HG02840 (cell line): ENCODE measurements at regions not wholly inside any gene's neighbourhood (a gene's known extent, or its start where the extent isn't known, plus 50 kb on each side); places are given as distances from the start of the nearest gene placed in this dataset.

Source experiments
- ATAC-seq: cut with Tn5 transposase; IDR thresholded peaks from one replicate; pipeline ENCODE4 v1.9.1; 2021; ENCODE audit warnings: mild to moderate bottlenecking, moderate library complexity, moderate number of reproducible peaks; ENCODE audit not compliant: unreplicated experiment, low FRiP score

- ATAC-seq, result no peak
These were observed 517.8 kb upstream of the PAPPA start for GRCh38 chr9:115635680-115636383.

- no peak for ATAC-seq
These were observed 517.0 kb upstream of the PAPPA start for GRCh38 chr9:115636596-115636995.

- no peak for ATAC-seq
These were observed 515.9 kb upstream of the PAPPA start for GRCh38 chr9:115637661-115638060.

DNA sequence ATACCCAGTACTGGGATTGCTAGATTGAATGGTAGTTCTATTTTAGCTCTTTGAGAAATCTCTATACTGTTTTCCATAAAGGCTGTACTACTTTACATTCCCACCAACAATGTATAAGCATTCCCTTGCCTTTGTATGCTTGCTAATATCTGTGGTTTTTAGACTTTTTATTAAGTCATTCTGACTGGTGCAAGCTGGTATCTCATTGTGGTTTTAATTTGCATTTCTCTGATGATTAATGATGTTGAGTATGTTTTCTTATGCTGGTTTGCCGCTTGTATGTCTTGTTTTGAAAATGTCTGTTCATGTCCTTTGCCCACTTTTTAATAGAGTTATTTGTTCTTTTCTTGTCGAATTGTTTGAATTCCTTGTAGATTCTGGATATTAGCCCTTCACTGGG is 512.7 kb upstream of the PAPPA start:
- no peak for ATAC-seq

DNA sequence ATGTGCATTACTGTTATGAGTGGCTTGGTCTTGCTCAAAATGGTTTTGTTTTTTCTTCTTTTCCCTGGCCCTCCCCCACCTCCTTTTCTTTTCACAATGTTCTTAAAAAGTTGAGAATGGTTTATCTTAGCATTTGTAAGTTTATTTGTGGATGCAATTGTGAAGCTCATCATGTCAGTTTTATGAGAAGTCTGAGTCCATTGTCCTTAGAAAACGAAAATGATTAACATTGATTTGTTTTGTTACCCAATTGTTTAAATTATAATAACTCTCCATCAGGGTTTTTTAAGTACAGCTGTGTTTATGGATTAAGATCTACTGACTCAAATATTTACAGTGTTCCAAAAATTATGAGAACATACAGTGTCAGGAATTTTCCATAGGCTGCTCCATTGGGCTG is 511.3 kb upstream of the PAPPA start:
- no peak for ATAC-seq

DNA sequence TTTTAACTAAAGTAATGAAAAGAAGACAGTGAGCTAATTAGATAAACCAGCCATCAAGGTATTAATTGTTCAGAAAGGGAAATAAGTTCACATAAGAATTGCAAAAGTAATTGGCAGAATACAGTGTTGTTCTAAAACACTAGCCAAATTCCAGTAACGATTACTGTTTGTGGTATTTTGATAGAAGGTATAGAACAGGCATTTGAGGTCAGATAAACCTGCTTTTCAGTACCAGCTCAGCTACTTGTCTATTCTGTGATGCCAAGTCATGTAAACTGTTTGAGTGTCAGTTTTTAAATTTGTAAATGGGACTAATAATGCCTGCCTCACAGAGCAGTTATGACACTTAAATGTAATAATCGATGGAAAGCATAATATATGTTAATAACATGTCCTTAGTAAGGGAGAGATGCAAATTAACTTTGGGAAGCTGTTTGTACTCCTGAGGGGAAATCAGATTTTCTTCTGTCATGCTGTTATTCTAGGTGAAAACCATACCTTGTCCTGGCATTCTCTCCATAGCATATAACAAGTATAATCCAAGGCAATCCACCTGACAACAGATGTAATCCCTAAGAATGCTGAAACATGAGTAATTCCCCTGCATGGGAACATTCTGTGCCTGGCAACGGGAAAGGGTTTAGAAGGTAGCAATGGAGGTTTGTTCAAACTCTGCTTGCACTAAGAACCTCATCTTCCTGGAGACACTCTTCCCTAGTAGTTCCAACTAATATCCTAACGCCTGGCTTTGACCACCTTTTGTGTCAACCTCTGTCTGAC is 509.5 kb upstream of the PAPPA start:
- ATAC-seq, result no peak

- ATAC-seq, result no peak
These were observed 503.6 kb upstream of the PAPPA start for GRCh38 chr9:115649991-115650472.

GRCh38 chr9:115650768-115651167 is 502.8 kb upstream of the PAPPA start:
- ATAC-seq, result no peak

DNA sequence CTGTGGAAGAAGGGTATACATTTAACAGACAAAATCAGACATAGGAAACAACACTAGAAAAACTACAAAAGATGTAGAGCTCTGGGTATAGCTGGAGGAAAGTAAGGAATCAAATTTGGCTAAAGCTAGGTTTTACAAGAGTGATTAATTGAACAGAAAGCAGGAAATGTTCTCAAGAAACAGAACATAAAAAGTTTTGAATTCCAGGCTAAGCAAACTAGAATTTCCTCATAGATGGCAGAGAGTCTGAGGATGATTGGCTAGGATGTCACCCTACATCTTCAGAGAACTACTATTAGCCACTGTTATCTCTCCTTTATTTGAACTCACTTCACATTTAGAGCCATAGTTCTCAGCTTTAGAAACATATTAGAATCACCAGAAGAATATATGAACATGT is 502.1 kb upstream of the PAPPA start:
- no peak for ATAC-seq

GRCh38 chr9:115653171-115653606 is 500.4 kb upstream of the PAPPA start:
- ATAC-seq, result no peak

DNA sequence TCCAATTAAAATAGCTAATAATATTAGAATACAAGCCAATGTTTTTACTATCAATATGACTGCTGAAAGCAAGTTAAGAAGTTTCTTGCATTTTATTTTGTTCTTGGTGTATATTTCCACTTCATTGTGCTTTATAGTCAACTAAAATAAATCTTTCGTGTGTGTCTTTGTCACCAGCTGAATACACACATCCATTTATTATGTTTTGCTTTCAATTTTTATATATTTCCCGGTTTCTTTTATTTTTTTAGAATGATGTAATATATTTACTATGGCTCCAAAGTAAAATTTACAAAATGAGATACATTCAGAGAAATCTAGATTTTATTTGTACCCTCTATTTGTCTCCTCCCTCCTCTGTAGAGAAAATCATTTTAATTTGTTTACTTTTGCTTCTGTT is 495.9 kb upstream of the PAPPA start:
- no peak for ATAC-seq

- no peak for ATAC-seq
These were observed 488.1 kb upstream of the PAPPA start for GRCh38 chr9:115665519-115665918.

GRCh38 chr9:115668521-115668920 is 485.1 kb upstream of the PAPPA start:
- ATAC-seq, result no peak

GRCh38 chr9:115671236-115671962 is 482.2 kb upstream of the PAPPA start:
- no peak for ATAC-seq

- no peak for ATAC-seq
These were observed 481.7 kb upstream of the PAPPA start for GRCh38 chr9:115671963-115672305.

DNA sequence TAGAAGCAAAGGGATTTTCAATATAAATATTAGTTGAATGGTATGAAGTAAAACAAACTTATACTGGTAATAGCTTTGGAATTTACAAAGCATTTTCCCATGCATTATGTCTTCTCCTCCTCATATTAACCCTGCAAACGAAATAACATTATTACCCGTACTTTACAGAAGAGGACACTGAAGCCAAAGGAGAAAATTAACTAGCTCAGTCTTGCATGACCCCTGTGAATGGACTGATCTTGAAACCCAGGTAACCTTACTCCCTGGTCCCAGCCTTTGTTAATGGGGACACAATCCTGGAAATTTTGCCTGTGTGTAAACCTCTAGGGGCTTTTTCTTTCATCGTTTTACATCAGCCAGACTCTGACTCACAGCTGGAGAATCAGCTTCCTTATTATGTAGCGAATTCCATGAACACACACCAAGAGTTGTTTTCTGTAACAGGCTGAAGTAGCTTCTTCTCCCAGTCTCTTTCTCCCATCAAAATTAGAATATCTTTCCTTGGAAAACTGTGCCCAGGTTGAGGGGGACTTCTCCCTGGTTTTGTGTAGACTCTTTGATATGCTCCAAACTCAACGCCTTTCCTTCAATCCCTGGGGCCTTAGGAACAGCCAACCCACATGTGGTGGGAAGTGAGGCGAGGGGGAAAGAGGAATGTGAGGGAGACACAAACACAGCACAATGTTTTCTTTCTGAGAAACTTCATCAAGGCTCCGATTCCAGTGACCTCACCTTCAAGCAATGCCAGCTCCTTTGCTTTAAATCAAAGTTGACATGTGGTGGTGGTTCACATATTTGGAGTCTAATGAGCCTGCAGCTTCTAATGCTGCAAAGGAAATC is 480.9 kb upstream of the PAPPA start:
- no peak for ATAC-seq

DNA sequence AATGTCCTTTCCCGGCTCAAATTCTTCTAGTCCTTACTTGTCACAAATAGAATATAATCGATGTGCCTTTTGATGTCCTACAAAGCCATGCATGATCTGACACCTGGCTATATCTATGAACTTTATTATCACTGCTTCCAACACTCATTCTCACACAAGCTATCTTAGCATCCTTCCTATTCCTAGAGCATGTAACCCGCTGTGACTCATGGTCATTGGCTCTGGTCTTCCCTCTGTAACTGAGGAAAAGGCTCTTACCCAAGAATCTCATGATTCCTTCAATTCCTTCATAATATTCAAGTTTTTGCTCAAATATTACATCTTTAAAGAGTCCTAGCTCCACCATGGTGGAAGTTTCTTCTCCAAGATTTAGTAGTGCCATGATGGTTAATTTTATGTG is 480.0 kb upstream of the PAPPA start:
- ATAC-seq, result no peak

DNA sequence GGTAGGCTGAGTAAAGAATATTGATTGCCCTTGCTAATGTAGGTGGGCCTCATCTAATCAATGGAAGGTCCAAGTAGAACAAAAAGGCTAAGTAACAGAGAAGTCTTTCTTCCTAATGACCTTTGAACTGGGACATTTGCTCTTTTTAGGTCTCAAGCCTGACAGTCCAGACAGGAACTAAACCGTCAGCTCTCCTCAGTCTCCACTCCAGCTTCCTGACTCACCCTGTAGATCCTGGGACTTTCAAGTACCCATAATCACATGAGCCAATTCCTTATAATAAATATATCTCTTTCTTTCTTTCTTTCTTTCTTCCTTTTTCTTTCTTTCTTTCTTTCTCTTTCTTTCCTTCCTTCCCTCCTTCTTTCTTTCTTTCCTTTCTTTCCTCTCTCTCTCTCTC is 479.5 kb upstream of the PAPPA start:
- no peak for ATAC-seq

- ATAC-seq, result no peak
These were observed 477.8 kb upstream of the PAPPA start for GRCh38 chr9:115675834-115676233.

GRCh38 chr9:115680231-115680630 is 473.4 kb upstream of the PAPPA start:
- ATAC-seq, result no peak
